Thoracic aorta (tissue), 2 donors: ENCODE measurements at regions not wholly inside any gene's neighbourhood (a gene's known extent, or its start where the extent isn't known, plus 50 kb on each side); places are given as distances from the start of the nearest gene placed in this dataset.

Source experiments
- ATAC-seq: fragments of 150-250 bp; one replicate; pipeline ENCODE4 v1.8.0; 2017; ENCODE audit warnings: low read depth; ENCODE audit not compliant: insufficient number of reproducible peaks, low FRiP score
- DNase-seq: peaks from one replicate; pipeline ENCODE4 v3.0.0-alpha.2; 2020; ENCODE audit warnings: low spot score
- H3K27ac ChIP-seq, 2 donors: fragments of 200-600 bp; sonication (generic); 1 replicate in 1 of 2; 2 replicates in 1 of 2; pipeline ENCODE4 v1.5.1; 2016; ENCODE audit warnings: mild to moderate bottlenecking in 2 of 2, moderate library complexity in 2 of 2
- H3K27me3 ChIP-seq: fragments of 200-600 bp; sonication (generic); replicated peaks from 2 replicates; pipeline ENCODE4 v1.6.0; 2016; ENCODE audit warnings: mild to moderate bottlenecking; ENCODE audit not compliant: insufficient read depth
- H3K36me3 ChIP-seq: fragments of 200-600 bp; sonication (generic); one replicate; pipeline ENCODE4 v1.5.1; 2016
- H3K4me1 ChIP-seq, 2 donors: fragments of 200-600 bp; sonication (generic); 1 replicate in 1 of 2; 2 replicates in 1 of 2; pipeline versions ENCODE4 v1.5.1 to v1.6.0; 2016; ENCODE audit warnings: low read depth in 2 of 2, mild to moderate bottlenecking in 1 of 2; ENCODE audit not compliant: control insufficient read depth in 1 of 2
- H3K4me3 ChIP-seq: fragments of 200-600 bp; sonication (generic); 2 replicates; pipeline ENCODE4 v1.5.1; 2016; ENCODE audit warnings: mild to moderate bottlenecking
- H3K9me3 ChIP-seq: fragments of 200-600 bp; sonication (generic); 2 replicates; pipeline ENCODE4 v1.5.1; 2016
- CTCF ChIP-seq: fragments of 200-600 bp; sonication (generic); IDR thresholded peaks from one replicate; pipeline ENCODE4 v1.5.1; 2019; ENCODE audit warnings: antibody characterized with exemption

- Histone ChIP-seq H3K27me3 (no peaks in the 10 kb centered on the region), H3K4me1 (no peaks in the 10 kb centered on the region), H3K9me3 (no peaks in the 10 kb centered on the region), H3K4me3 (no peak overlapping the region), H3K27ac (no peak overlapping the region), H3K36me3 (no peaks in the 10 kb centered on the region)
- TF ChIP-seq CTCF, result no peak
- ATAC-seq (no peak), DNase-seq (no peak)
These were observed 246.7 kb downstream of the DLL1 start for GRCh38 chr6:170043881-170044790.

DNA sequence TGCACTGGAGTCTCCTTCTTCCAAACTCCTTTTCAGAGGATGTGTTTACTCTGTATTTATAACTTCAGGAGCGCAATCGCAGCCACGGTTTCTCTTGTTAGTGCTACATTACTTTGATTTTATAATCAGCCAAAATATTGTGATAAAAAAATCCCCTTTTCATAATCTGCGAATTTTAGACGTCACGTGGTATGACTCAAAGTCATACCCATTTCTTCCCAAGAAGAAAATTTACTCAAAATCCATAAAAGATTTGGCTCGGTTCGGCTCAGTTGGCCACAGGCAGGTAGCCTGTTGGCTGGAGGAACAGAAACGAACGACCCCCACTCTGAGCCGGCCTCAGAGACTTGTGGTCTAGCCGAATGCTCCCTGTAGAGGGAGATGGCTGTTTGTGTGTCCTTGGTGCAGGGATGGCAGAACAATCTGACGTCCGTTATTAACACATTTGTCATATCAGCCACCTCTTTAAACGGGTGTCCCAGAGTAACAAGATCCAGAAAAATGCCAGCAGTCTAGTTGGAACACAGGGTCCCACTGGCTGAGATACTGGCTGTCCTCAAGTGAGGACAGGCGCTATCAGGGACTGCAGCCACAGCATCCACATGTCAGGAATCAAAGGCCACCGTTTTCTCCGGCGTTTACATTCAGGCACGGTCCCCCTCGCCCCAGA is 247.6 kb downstream of the DLL1 start:
- no peak for DNase-seq
- TF ChIP-seq CTCF, result no peak
- no peaks in the 10 kb centered on the region for H3K27me3 ChIP-seq
- H3K36me3 ChIP-seq, result no peaks in the 10 kb centered on the region
- no peaks in the 10 kb centered on the region for H3K4me1 ChIP-seq
- no peak overlapping the region for H3K4me3 ChIP-seq
- H3K27ac ChIP-seq, result no peak overlapping the region
- ATAC-seq, result no peak
- no peaks in the 10 kb centered on the region for H3K9me3 ChIP-seq

DNA sequence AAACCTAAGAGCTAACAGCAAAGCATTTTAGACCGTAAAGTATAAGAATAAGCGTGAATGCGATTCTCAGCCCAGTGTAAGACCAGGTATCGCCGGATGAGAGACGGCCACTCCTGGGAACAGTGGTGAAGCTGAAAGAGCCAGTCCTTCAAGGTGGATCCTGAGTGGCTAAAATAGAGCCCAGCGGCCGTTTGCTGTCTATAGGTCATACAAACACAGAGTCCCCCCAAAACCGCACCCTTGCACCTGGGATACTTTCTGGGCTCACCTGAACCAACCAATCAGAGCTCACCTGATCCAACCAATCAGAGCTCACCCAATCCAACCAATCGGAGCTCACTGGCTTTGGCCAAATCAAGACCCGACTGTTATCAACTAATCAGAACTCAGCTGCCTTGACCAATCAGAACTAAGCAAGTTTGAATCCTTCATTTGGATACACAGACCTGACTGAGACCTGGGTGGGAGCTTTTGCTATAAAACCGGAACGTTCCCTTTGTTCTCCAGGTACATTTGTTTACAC is 248.2 kb downstream of the DLL1 start:
- no peaks in the 10 kb centered on the region for H3K9me3 ChIP-seq
- H3K27me3 ChIP-seq, result no peaks in the 10 kb centered on the region
- H3K4me3 ChIP-seq, result no peak overlapping the region
- no peak for TF ChIP-seq CTCF
- no peaks in the 10 kb centered on the region for H3K4me1 ChIP-seq
- no peak for DNase-seq
- ATAC-seq, result no peak
- no peaks in the 10 kb centered on the region for H3K36me3 ChIP-seq
- no peak overlapping the region for H3K27ac ChIP-seq

GRCh38 chr6:170042123-170042522 is 248.8 kb downstream of the DLL1 start:
- DNase-seq (no peak), ATAC-seq (no peak)
- no peak overlapping the region for H3K27ac ChIP-seq
- no peak for TF ChIP-seq CTCF
- no peaks in the 10 kb centered on the region for H3K9me3 ChIP-seq
- no peaks in the 10 kb centered on the region for H3K36me3 ChIP-seq
- H3K4me1 ChIP-seq, result no peaks in the 10 kb centered on the region
- no peaks in the 10 kb centered on the region for H3K27me3 ChIP-seq
- no peak overlapping the region for H3K4me3 ChIP-seq

GRCh38 chr6:170041526-170041925 is 249.4 kb downstream of the DLL1 start:
- no peak overlapping the region for H3K4me3 ChIP-seq
- H3K9me3 ChIP-seq, result peaks cover 3% of the 10 kb centered on the region
- H3K27me3 ChIP-seq, result no peaks in the 10 kb centered on the region
- H3K27ac ChIP-seq, result no peak overlapping the region
- ATAC-seq (no peak), DNase-seq (no peak)
- no peak for TF ChIP-seq CTCF
- no peaks in the 10 kb centered on the region for H3K4me1 ChIP-seq
- no peaks in the 10 kb centered on the region for H3K36me3 ChIP-seq
